GM13976 (cell line): ENCODE measurements at regions not wholly inside any gene's neighbourhood (a gene's known extent, or its start where the extent isn't known, plus 50 kb on each side); places are given as distances from the start of the nearest gene placed in this dataset.

Experiments
- DNase-seq: peaks from one replicate; pipeline ENCODE4 v3.0.0; 2012; ENCODE audit warnings: low spot score
- CTCF ChIP-seq: IDR thresholded peaks from 2 replicates; pipeline ENCODE4 v1.5.1; 2012; ENCODE audit warnings: borderline replicate concordance, mild to moderate bottlenecking; ENCODE audit not compliant: insufficient read depth; ENCODE audit errors: extremely low read depth, missing control alignments, control extremely low read depth
- in situ Hi-C: fragments of 300-500 bp; cut with MboI; formaldehyde crosslinking; loops from one replicate; pipeline ENCODE4 v1.12.0; 2022; ENCODE audit warnings: low sequenced_read_pairs, mixed read lengths, inconsistent platforms; ENCODE audit not compliant: unreplicated experiment

- no peak for TF ChIP-seq CTCF
- in situ Hi-C loops, result no loop called here
- no peak for DNase-seq
Observed at GRCh38 chr22:49570032-49570848, 257.4 kb downstream of the BRD1 start.

GRCh38 chr22:49569286-49570031 lies 258.2 kb downstream of the BRD1 start:
- DNase-seq, result no peak
- in situ Hi-C loops, result no loop called here

GRCh38 chr22:49568751-49569285 lies 258.9 kb downstream of the BRD1 start:
- TF ChIP-seq CTCF, result no peak
- DNase-seq, result no peak
- in situ Hi-C loops, result no loop called here

More at GRCh38 chr22:49569286-49570031, 258.2 kb downstream of the BRD1 start:
- TF ChIP-seq CTCF, result no peak

- DNase-seq, result no peak
- in situ Hi-C loops, result no loop called here
- TF ChIP-seq CTCF, result no peak
Observed at GRCh38 chr22:49567899-49568750, 259.5 kb downstream of the BRD1 start.

GRCh38 chr22:49566693-49567092 lies 261.0 kb downstream of the BRD1 start:
- in situ Hi-C loops, result no loop called here
- DNase-seq, result no peak

More at GRCh38 chr22:49566693-49567092, 261.0 kb downstream of the BRD1 start:
- no peak for TF ChIP-seq CTCF
